Endodermal cell (in vitro differentiated cells): ENCODE measurements at regions not wholly inside any gene's neighbourhood (a gene's known extent, or its start where the extent isn't known, plus 50 kb on each side); places are given as distances from the start of the nearest gene placed in this dataset.

Source experiments
- DNase-seq: peaks from one replicate; pipeline ENCODE4 v3.0.0-alpha.2; 2017
- H3K27ac ChIP-seq: 2 replicates; pipeline ENCODE4 v1.5.1; 2013; ENCODE audit warnings: mild to moderate bottlenecking, low read depth, low read length, moderate library complexity
- H3K27me3 ChIP-seq: 2 replicates; pipeline ENCODE4 v1.6.1; 2013; ENCODE audit warnings: mild to moderate bottlenecking, low read length, moderate library complexity; ENCODE audit not compliant: insufficient read depth, control insufficient read depth, poor library complexity, severe bottlenecking
- H3K36me3 ChIP-seq: 2 replicates; pipeline ENCODE4 v1.7.0; 2013; ENCODE audit warnings: mild to moderate bottlenecking, low read length, moderate library complexity; ENCODE audit not compliant: control insufficient read depth, insufficient read depth
- H3K4me1 ChIP-seq: one replicate; pipeline ENCODE4 v1.7.0; 2013; ENCODE audit warnings: low read length; ENCODE audit not compliant: control insufficient read depth, insufficient read depth
- H3K4me3 ChIP-seq: 2 replicates; pipeline ENCODE4 v1.5.1; 2013; ENCODE audit warnings: mild to moderate bottlenecking, low read length, moderate library complexity
- H3K9ac ChIP-seq: 2 replicates; pipeline ENCODE4 v1.6.1; 2013; ENCODE audit warnings: mild to moderate bottlenecking, low read length, moderate library complexity; ENCODE audit not compliant: poor library complexity, severe bottlenecking; ENCODE audit errors: extremely low read depth
- H3K9me3 ChIP-seq: 2 replicates; pipeline ENCODE4 v1.6.1; 2013; ENCODE audit warnings: mild to moderate bottlenecking, low read length, moderate library complexity; ENCODE audit not compliant: control insufficient read depth
- H3K27ac Mint-ChIP-seq: 2 replicates; pipeline ENCODE4 v1.8.0; 2020; ENCODE audit warnings: mixed read lengths
- H3K27me3 Mint-ChIP-seq: 2 replicates; pipeline ENCODE4 v1.8.0; 2021; ENCODE audit warnings: mild to moderate bottlenecking, mixed read lengths; ENCODE audit not compliant: insufficient read depth
- H3K36me3 Mint-ChIP-seq: 2 replicates; pipeline ENCODE4 v1.8.0; 2020; ENCODE audit warnings: low read depth, mixed read lengths
- H3K4me1 Mint-ChIP-seq: 2 replicates; pipeline ENCODE4 v1.8.0; 2020; ENCODE audit warnings: mixed read lengths
- H3K4me3 Mint-ChIP-seq: 2 replicates; pipeline ENCODE4 v1.8.0; 2020; ENCODE audit warnings: mild to moderate bottlenecking, moderate library complexity, mixed read lengths
- H3K9me3 Mint-ChIP-seq: 2 replicates; pipeline ENCODE4 v1.8.0; 2020; ENCODE audit warnings: mild to moderate bottlenecking, mixed read lengths
- CTCF ChIP-seq: fragments of 200-600 bp; sonication (generic); conservative IDR thresholded peaks from 2 replicates; pipeline ENCODE4 v1.5.0; 2021; ENCODE audit warnings: antibody characterized with exemption, mild to moderate bottlenecking
- WGBS, 2 experiments: methylation state at CpG; one replicate each; pipeline versions ENCODE4 v1.1.5 to v1.1.7; 2013; ENCODE audit warnings: missing lambda C conversion rate in 2 of 2, mixed read lengths in 1 of 2; ENCODE audit not compliant: insufficient coverage in 1 of 2, insufficient read length in 1 of 2; 5-methylcytosine and 5-hydroxymethylcytosine counted together

DNA sequence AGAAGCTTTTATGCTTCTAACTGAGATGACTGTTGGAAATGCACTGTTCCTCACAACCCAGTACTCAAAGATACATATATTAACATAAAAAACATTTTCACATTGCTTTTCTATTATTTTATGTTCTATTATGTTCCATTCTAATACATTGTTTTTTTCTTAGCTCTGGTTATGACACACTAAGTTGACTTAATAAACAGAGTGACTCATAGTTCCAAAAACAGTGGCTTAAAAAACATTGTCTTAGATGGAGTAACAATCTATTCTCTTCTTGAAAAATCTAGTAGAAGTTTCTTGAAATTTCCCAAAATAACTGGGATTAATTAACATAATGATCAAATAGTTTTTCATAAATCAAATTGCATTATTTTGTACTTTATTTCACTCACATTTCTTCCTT lies 328.2 kb upstream of the LRATD1 start:
- H3K9me3 Mint-ChIP-seq, result no peaks in the 10 kb centered on the region
- peaks cover 4% of the 10 kb centered on the region for H3K4me1 Mint-ChIP-seq
- no peak for TF ChIP-seq CTCF
- Histone ChIP-seq H3K9me3 (no peaks in the 10 kb centered on the region), H3K4me3 (no peak overlapping the region), H3K27me3 (no peaks in the 10 kb centered on the region), H3K4me1 (no peaks in the 10 kb centered on the region), H3K36me3 (no peaks in the 10 kb centered on the region), H3K9ac (no peak overlapping the region), H3K27ac (no peak overlapping the region)
- no peak overlapping the region for H3K27ac Mint-ChIP-seq
- H3K27me3 Mint-ChIP-seq, result no peaks in the 10 kb centered on the region
- no peak overlapping the region for H3K4me3 Mint-ChIP-seq
- no peak for DNase-seq
- H3K36me3 Mint-ChIP-seq, result no peaks in the 10 kb centered on the region

GRCh38 chr2:14306268-14306861 lies 326.2 kb upstream of the LRATD1 start:
- no peaks in the 10 kb centered on the region for H3K27me3 ChIP-seq
- H3K27me3 Mint-ChIP-seq, result no peaks in the 10 kb centered on the region
- WGBS, 2 experiments, result 90 to 91% methylated on average over 3 of the region's 3 CpGs
- no peaks in the 10 kb centered on the region for H3K9me3 ChIP-seq
- H3K9me3 Mint-ChIP-seq, result no peaks in the 10 kb centered on the region
- no peak overlapping the region for H3K4me3 Mint-ChIP-seq
- H3K27ac ChIP-seq, result no peak overlapping the region
- no peak overlapping the region for H3K9ac ChIP-seq
- no peak overlapping the region for H3K27ac Mint-ChIP-seq
- DNase-seq, result no peak
- TF ChIP-seq CTCF, result no peak
- H3K4me3 ChIP-seq, result no peak overlapping the region
- H3K4me1 ChIP-seq, result no peaks in the 10 kb centered on the region
- peaks cover 2% of the 10 kb centered on the region for H3K4me1 Mint-ChIP-seq
- H3K36me3 ChIP-seq, result no peaks in the 10 kb centered on the region
- H3K36me3 Mint-ChIP-seq, result no peaks in the 10 kb centered on the region

DNA sequence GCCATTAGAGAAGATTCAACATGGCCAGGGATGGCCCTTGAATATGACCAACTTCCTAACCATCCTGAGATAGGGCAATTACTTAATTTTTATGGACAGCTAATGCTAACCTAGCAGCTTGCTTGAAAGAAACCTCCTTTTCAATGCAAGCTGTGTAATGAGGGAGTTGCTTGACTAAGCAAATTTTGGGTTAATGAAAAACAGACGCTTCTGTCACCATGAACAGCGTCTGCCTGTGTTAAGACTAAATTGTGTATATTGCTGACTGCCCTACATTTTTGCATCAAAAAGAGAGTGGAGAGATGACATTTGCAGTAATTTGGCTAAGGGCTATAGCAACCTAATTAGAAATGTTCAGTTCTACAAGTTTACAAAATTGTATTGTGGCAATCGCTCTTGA lies 319.2 kb upstream of the LRATD1 start:
- H3K27me3 ChIP-seq, result no peaks in the 10 kb centered on the region
- H3K4me1 ChIP-seq, result no peaks in the 10 kb centered on the region
- H3K36me3 ChIP-seq, result no peaks in the 10 kb centered on the region
- H3K36me3 Mint-ChIP-seq, result no peaks in the 10 kb centered on the region
- no peak for DNase-seq
- 88 to 93% methylated on average over 2 to 3 of the region's 3 CpGs for WGBS, 2 experiments
- H3K9ac ChIP-seq, result no peak overlapping the region
- no peak for TF ChIP-seq CTCF
- H3K4me3 Mint-ChIP-seq, result no peak overlapping the region
- no peak overlapping the region for H3K27ac ChIP-seq
- H3K4me3 ChIP-seq, result no peak overlapping the region
- H3K4me1 Mint-ChIP-seq, result no peaks in the 10 kb centered on the region
- no peaks in the 10 kb centered on the region for H3K27me3 Mint-ChIP-seq
- H3K27ac Mint-ChIP-seq, result no peak overlapping the region
- no peaks in the 10 kb centered on the region for H3K9me3 Mint-ChIP-seq
- H3K9me3 ChIP-seq, result no peaks in the 10 kb centered on the region
